HepG2 (cell line): ENCODE measurements at regions not wholly inside any gene's neighbourhood (a gene's known extent, or its start where the extent isn't known, plus 50 kb on each side); places are given as distances from the start of the nearest gene placed in this dataset.

Experiments
- ATAC-seq: fragments of 200-7000 bp; cut with Tn5 transposase; 3 replicates; pipeline ENCODE4 v1.9.1; 2020; ENCODE audit warnings: mild to moderate bottlenecking, moderate library complexity
- BruUV-seq: library from RNA; stranded (reverse); fragments of 400-500 nt; replicated peaks from 2 replicates; lab custom pipeline; 2021; lab: Mats Ljungman, UMichigan
- CTCF ChIA-PET: fragments of 300-600 bp; formaldehyde crosslinking; extraction: SDS; loops from one replicate; lab custom pipeline; 2021; ENCODE audit warnings: low total read pairs, inconsistent platforms, low intra/inter-chr PET ratio; lab: Yijun Ruan, JAX
- POLR2A ChIA-PET: fragments of 350-600 bp; sonication (Branson Sonifier 250); formaldehyde crosslinking; loops from one replicate; lab custom pipeline; 2020; ENCODE audit warnings: antibody characterized with exemption, inconsistent platforms; lab: Yijun Ruan, JAX
- DNase-seq: peaks from one replicate; pipeline ENCODE4 v3.0.0-alpha.2; 2015; ENCODE audit warnings: low spot score
- FAIRE-seq: peaks from 3 replicates; lab custom pipeline; 2011; peaks lifted over from hg19 to GRCh38; lab: Jason Lieb, UNC
- H2AFZ ChIP-seq: one replicate; pipeline ENCODE4 v1.6.1; 2011; ENCODE audit warnings: low read length, inconsistent platforms
- H3K27ac ChIP-seq: fragments of 300-600 bp; 3 replicates; pipeline ENCODE4 v1.8.0; 2011; ENCODE audit warnings: mixed run types, mild to moderate bottlenecking, mixed read lengths, low read length, inconsistent platforms; ENCODE audit not compliant: insufficient read depth; ENCODE audit errors: extremely low read length
- H3K27me3 ChIP-seq, 2 experiments: fragments of 200-600 bp in 1 of 2; 2 replicates in 1 of 2; 3 replicates in 1 of 2; pipeline versions ENCODE4 v1.6.0 to v1.8.0; 2011; ENCODE audit warnings: low read length in 2 of 2, mild to moderate bottlenecking in 2 of 2, moderate library complexity in 2 of 2, inconsistent platforms in 1 of 2; ENCODE audit not compliant: insufficient read depth in 2 of 2, control insufficient read depth in 1 of 2
- H3K36me3 ChIP-seq, 2 experiments: fragments of 200-600 bp in 1 of 2; replicated peaks in 1 of 2; 2 replicates in 1 of 2; 3 replicates in 1 of 2; pipeline versions ENCODE4 v1.5.1 to v1.8.0; 2011; ENCODE audit warnings: low read length in 2 of 2, inconsistent platforms in 1 of 2; ENCODE audit not compliant: insufficient read depth in 2 of 2, control insufficient read depth in 1 of 2
- H3K4me1 ChIP-seq: 2 replicates; pipeline ENCODE4 v1.5.1; 2012; ENCODE audit warnings: low read length, inconsistent platforms; ENCODE audit not compliant: insufficient read depth
- H3K4me2 ChIP-seq: 2 replicates; pipeline ENCODE4 v1.6.0; 2011; ENCODE audit warnings: low read depth, low read length, inconsistent platforms
- H3K4me3 ChIP-seq, 3 experiments: fragments of 200-600 bp in 1 of 3; sonication (generic), shearing (Covaris generic) in 1 of 3; replicated peaks in 1 of 3; 2 replicates each; pipeline ENCODE4 v1.5.1; 2011 to 2016; ENCODE audit warnings: low read length in 3 of 3, inconsistent platforms in 2 of 3, low read depth in 2 of 3, mild to moderate bottlenecking in 2 of 3, control low read depth in 1 of 3, mixed read lengths in 1 of 3; ENCODE audit not compliant: insufficient read depth in 1 of 3
- H3K79me2 ChIP-seq: one replicate; pipeline ENCODE4 v1.6.1; 2011; ENCODE audit warnings: low read length, inconsistent platforms; ENCODE audit not compliant: insufficient read depth
- H3K9ac ChIP-seq: 2 replicates; pipeline ENCODE4 v1.6.0; 2011; ENCODE audit warnings: mild to moderate bottlenecking, low read depth, low read length, inconsistent platforms; ENCODE audit not compliant: insufficient read depth
- H3K9me3 ChIP-seq: 2 replicates; pipeline ENCODE4 v1.5.1; 2012; ENCODE audit warnings: mild to moderate bottlenecking, low read length
- H4K20me1 ChIP-seq: 2 replicates; pipeline ENCODE4 v1.6.0; 2011; ENCODE audit warnings: inconsistent platforms, mild to moderate bottlenecking, low read length, moderate library complexity; ENCODE audit not compliant: insufficient read depth
- CBX2 ChIP-seq, 2 experiments: fragments of 200-600 bp in 1 of 2; sonication (generic); formaldehyde crosslinking in 1 of 2; IDR thresholded peaks; 2 replicates each; pipeline versions ENCODE4 v1.7.0 to v1.8.1; 2018 to 2022; ENCODE audit warnings: low read depth in 2 of 2, low read length in 1 of 2, mild to moderate bottlenecking in 1 of 2, missing genetic modification reagents in 1 of 2
- SNAPC5 ChIP-seq: sonication (generic); formaldehyde crosslinking; IDR thresholded peaks from 2 replicates; pipeline ENCODE4 v1.8.1; 2023; ENCODE audit warnings: mild to moderate bottlenecking, missing genetic modification reagents, borderline replicate concordance
- ZNF354B ChIP-seq: sonication (generic); formaldehyde crosslinking; IDR thresholded peaks from 2 replicates; pipeline ENCODE4 v1.8.0; 2022; ENCODE audit warnings: mild to moderate bottlenecking, missing genetic modification reagents
- ZNF574 ChIP-seq: sonication (generic); formaldehyde crosslinking; IDR thresholded peaks from 2 replicates; pipeline ENCODE4 v1.4.0; 2020; ENCODE audit warnings: missing genetic modification reagents
- WGBS: methylation state at CpG from one replicate; pipeline ENCODE4 v1.1.6; 2017; ENCODE audit warnings: low lambda C conversion rate; 5-methylcytosine and 5-hydroxymethylcytosine counted together
- in situ Hi-C: cut with HindIII; loops from 2 replicates; pipeline ENCODE4 v1.10.0; 2017; ENCODE audit warnings: low pct_unique_long_range_greater_than_20kb; ENCODE audit not compliant: extremely low pct_ligation_motif_present
- intact Hi-C: fragments of 100-400 bp; cut with micrococcal nuclease; formaldehyde crosslinking; loops from one replicate; pipeline ENCODE4 v1.10.0; 2022; ENCODE audit not compliant: unreplicated experiment
- TF ChIP-seq, protein P1 (sequence below): sonication (generic); formaldehyde crosslinking; conservative IDR thresholded peaks from 2 replicates; pipeline ENCODE4 v1.4.0; 2020; ENCODE audit warnings: missing genetic modification reagents

GRCh38 chr5:6236858-6237481 lies 141.4 kb downstream of the MED10 start (continued):
- TF ChIP-seq ZNF574 (CRISPR knock-in tag) (no peak), CBX2 (IDR thresholded peaks at IDR 0.05; ENCODE audit: low read depth, low read length) (no peak), CBX2 (CRISPR knock-in tag; IDR thresholded peaks at IDR 0.05; ENCODE audit: low read depth) (no peak)

- 0 out of 5 replicates have a peak, but pooled peaks cover 0 to 2% of the 10 kb centered on the region in 2 experiments for H3K27me3 ChIP-seq
- H3K79me2 ChIP-seq, result no peaks in the 10 kb centered on the region
- intact Hi-C loops, result no loop called here
- POLR2A ChIA-PET, result no interaction called here
- no peak overlapping the region for H3K9ac ChIP-seq
- H3K4me2 ChIP-seq, result no peak overlapping the region
- FAIRE-seq, result no peak
- DNase-seq, result no peak
- H3K9me3 ChIP-seq, result no peaks in the 10 kb centered on the region
- ATAC-seq, result no peak
- no peak overlapping the region for H3K27ac ChIP-seq
- no peaks in the 10 kb centered on the region for H3K4me1 ChIP-seq
- H3K4me3 ChIP-seq, result no peak overlapping the region
- no peak overlapping the region for H2AFZ ChIP-seq
- 6% methylated on average over 2 of the region's 2 CpGs for WGBS
- no peaks in the 10 kb centered on the region for H3K36me3 ChIP-seq
- H4K20me1 ChIP-seq, result no peaks in the 10 kb centered on the region
- TF ChIP-seq SNAPC5 (no peak), ZNF354B (CRISPR knock-in tag) (no peak)
- TF ChIP-seq, protein P1, sequence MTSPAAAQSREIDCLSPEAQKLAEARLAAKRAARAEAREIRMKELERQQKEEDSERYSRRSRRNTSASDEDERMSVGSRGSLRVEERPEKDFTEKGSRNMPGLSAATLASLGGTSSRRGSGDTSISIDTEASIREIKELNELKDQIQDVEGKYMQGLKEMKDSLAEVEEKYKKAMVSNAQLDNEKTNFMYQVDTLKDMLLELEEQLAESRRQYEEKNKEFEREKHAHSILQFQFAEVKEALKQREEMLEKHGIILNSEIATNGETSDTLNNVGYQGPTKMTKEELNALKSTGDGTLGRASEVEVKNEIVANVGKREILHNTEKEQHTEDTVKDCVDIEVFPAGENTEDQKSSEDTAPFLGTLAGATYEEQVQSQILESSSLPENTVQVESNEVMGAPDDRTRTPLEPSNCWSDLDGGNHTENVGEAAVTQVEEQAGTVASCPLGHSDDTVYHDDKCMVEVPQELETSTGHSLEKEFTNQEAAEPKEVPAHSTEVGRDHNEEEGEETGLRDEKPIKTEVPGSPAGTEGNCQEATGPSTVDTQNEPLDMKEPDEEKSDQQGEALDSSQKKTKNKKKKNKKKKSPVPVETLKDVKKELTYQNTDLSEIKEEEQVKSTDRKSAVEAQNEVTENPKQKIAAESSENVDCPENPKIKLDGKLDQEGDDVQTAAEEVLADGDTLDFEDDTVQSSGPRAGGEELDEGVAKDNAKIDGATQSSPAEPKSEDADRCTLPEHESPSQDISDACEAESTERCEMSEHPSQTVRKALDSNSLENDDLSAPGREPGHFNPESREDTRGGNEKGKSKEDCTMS (CRISPR knock-in tag), result no peak
- TF ChIP-seq, all 625 proteins: peak for 0
- in situ Hi-C loops, result no loop called here
- no TSS peak for BruUV-seq
- CTCF ChIA-PET, result no interaction called here
These were observed 142.1 kb downstream of the MED10 start for GRCh38 chr5:6236170-6236793.
